NB4 (cell line): ENCODE measurements at regions not wholly inside any gene's neighbourhood (a gene's known extent, or its start where the extent isn't known, plus 50 kb on each side); places are given as distances from the start of the nearest gene placed in this dataset.

Experiments used
- CTCF ChIP-seq: IDR thresholded peaks from one replicate; pipeline ENCODE4 v1.5.1; 2012; ENCODE audit warnings: low read depth, low read length
- MAX ChIP-seq: IDR thresholded peaks from 2 replicates; pipeline ENCODE4 v1.6.1; 2011; ENCODE audit warnings: low read depth, low read length
- POLR2A ChIP-seq: IDR thresholded peaks from 2 replicates; pipeline ENCODE4 v1.6.1; 2011; ENCODE audit warnings: mild to moderate bottlenecking; ENCODE audit not compliant: insufficient read length; ENCODE audit errors: extremely low read depth

DNA sequence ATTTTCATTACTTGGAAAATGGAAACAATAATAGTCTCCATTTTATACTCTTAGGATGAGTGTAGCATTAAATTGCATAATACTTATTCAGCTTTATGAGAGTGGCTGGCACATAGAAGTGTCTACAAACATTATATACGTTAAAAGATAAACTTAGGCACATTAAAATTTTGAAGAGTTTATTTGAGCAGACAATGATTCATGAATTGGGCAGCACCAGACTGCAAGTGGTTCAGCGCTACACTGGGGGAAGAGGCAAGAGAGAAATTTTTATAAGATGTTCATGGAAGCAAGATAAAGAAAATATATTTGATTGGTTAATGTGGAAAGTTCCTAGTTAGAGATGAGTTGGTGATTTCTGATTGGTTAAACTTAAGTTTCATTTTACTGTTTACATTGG is 243.7 kb downstream of the RASEF start:
- TF ChIP-seq POLR2A (no peak), CTCF (no peak), MAX (no peak)
